IPS-20b (cell line): ENCODE measurements at regions not wholly inside any gene's neighbourhood (a gene's known extent, or its start where the extent isn't known, plus 50 kb on each side); places are given as distances from the start of the nearest gene placed in this dataset.

ENCODE experiments used
- H3K27ac ChIP-seq: one replicate; pipeline ENCODE4 v1.5.1; 2013; ENCODE audit warnings: low read length
- H3K27me3 ChIP-seq: 2 replicates; pipeline ENCODE4 v1.6.1; 2013; ENCODE audit warnings: mild to moderate bottlenecking, low read length, inconsistent platforms; ENCODE audit not compliant: insufficient read depth
- H3K36me3 ChIP-seq: 2 replicates; pipeline ENCODE4 v1.6.1; 2013; ENCODE audit warnings: low read depth, mild to moderate bottlenecking, inconsistent platforms, low read length, moderate library complexity; ENCODE audit not compliant: insufficient read depth
- H3K4me1 ChIP-seq: 2 replicates; pipeline ENCODE4 v1.6.1; 2013; ENCODE audit warnings: mild to moderate bottlenecking, control low read depth, inconsistent platforms, low read length, moderate library complexity; ENCODE audit not compliant: insufficient read depth
- H3K4me3 ChIP-seq: 2 replicates; pipeline ENCODE4 v1.5.1; 2013; ENCODE audit warnings: mild to moderate bottlenecking, low read length, inconsistent platforms
- H3K9ac ChIP-seq: 2 replicates; pipeline ENCODE4 v1.6.1; 2013; ENCODE audit warnings: low read depth, mild to moderate bottlenecking, inconsistent platforms, low read length, moderate library complexity
- H3K9me3 ChIP-seq: 2 replicates; pipeline ENCODE4 v1.6.1; 2013; ENCODE audit warnings: mild to moderate bottlenecking, low read depth, low read length, inconsistent platforms; ENCODE audit not compliant: insufficient read depth

DNA sequence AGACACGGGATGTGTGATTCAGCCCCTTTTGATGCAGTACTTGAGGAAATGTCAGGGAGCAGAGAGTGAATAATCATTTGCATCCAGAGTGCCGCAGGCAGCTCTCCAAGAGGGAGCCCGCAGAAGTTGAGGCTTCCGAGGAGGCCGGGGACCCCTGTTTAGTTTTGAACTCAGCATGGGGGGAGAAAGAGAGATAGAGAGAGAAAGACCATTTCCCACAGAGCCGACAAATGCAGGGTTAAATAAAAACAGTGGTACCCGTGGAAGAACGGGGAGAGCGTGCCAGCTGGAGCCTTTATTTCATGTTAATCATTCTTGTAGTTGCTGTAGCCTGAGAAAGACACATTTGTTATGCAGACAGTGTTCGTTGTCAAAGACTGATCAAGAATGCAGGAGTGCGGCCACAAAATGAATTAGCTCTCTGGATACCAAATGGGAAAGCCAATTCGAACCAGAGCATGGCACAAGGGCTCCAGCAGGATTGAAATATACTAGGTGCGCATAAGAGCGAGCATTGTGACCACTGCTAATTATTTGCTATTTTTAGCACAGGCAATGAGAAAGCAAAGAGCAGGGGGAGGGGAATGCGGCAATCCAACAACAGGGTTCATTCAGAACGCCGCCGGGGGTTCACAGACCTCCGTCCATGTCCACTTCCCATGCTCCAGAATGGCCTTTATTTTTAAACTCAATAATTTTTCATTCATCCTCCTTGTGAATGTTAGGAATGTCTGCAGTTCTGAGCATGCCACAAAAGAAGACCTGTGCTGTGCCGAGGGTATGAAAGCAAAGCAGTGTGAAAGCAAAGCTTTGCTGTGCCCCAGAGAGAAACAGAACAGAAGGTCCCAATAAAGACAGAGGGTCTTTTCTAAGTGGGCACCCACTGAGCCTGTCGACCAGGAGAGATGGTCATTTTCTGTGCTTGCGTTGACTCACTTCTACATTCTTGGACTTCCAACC is 243.9 kb upstream of the VCX3A start:
- no peaks in the 10 kb centered on the region for H3K27me3 ChIP-seq
- no peaks in the 10 kb centered on the region for H3K36me3 ChIP-seq
- peak overlapping the region; percentile 60; the same call in 1 of the 2 replicates for H3K9ac ChIP-seq
- peak overlapping the region; percentile 48 for H3K27ac ChIP-seq
- H3K9me3 ChIP-seq = no peaks in the 10 kb centered on the region
- H3K4me1 ChIP-seq = peaks cover 23% of the 10 kb centered on the region; the same call in 1 of the 2 replicates
- H3K4me3 ChIP-seq = peak overlapping the region; percentile 31; the same call in 1 of the 2 replicates

GRCh38 chrX:6777238-6778002 is 242.5 kb upstream of the VCX3A start:
- Histone ChIP-seq H3K36me3 (no peaks in the 10 kb centered on the region), H3K4me1 (peaks cover 23% of the 10 kb centered on the region; the same call in 1 of the 2 replicates), H3K9ac (peak overlapping the region; percentile 60; the same call in 1 of the 2 replicates), H3K27ac (peak overlapping the region; percentile 48), H3K9me3 (no peaks in the 10 kb centered on the region), H3K27me3 (no peaks in the 10 kb centered on the region), H3K4me3 (no peak overlapping the region)

DNA sequence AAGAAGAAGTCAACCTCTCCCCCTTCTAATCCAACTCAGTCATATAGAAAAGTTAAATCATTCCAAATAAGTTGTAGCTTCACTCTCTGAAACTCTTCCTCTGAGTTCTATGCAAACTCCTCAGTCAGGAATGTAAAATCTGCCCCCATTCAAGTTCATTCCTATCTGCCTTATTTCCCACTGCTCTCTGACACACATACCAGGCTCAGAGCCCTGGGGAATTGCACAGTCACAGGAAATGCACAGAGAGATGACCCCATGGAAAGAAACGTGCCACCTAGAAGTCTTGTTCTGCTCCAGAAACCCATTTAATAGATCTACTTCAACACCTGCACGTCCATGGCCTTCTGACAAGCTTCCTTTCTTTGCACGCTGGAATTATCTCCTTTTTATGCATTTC is 236.0 kb upstream of the VCX3A start:
- Histone ChIP-seq H3K9me3 (no peaks in the 10 kb centered on the region), H3K4me3 (no peak overlapping the region), H3K36me3 (no peaks in the 10 kb centered on the region), H3K4me1 (no peaks in the 10 kb centered on the region), H3K9ac (no peak overlapping the region), H3K27ac (no peak overlapping the region), H3K27me3 (no peaks in the 10 kb centered on the region)

- Histone ChIP-seq H3K4me3 (no peak overlapping the region), H3K4me1 (no peaks in the 10 kb centered on the region), H3K27ac (no peak overlapping the region), H3K27me3 (no peaks in the 10 kb centered on the region), H3K9me3 (no peaks in the 10 kb centered on the region), H3K9ac (no peak overlapping the region), H3K36me3 (no peaks in the 10 kb centered on the region)
Measured at GRCh38 chrX:6768881-6769280, 234.0 kb upstream of the VCX3A start.

GRCh38 chrX:6761251-6761650 is 226.3 kb upstream of the VCX3A start:
- H3K9ac ChIP-seq = no peak overlapping the region
- no peaks in the 10 kb centered on the region for H3K36me3 ChIP-seq
- no peaks in the 10 kb centered on the region for H3K27me3 ChIP-seq
- H3K4me3 ChIP-seq = no peak overlapping the region
- H3K9me3 ChIP-seq = no peaks in the 10 kb centered on the region
- H3K4me1 ChIP-seq = no peaks in the 10 kb centered on the region
- no peak overlapping the region for H3K27ac ChIP-seq

DNA sequence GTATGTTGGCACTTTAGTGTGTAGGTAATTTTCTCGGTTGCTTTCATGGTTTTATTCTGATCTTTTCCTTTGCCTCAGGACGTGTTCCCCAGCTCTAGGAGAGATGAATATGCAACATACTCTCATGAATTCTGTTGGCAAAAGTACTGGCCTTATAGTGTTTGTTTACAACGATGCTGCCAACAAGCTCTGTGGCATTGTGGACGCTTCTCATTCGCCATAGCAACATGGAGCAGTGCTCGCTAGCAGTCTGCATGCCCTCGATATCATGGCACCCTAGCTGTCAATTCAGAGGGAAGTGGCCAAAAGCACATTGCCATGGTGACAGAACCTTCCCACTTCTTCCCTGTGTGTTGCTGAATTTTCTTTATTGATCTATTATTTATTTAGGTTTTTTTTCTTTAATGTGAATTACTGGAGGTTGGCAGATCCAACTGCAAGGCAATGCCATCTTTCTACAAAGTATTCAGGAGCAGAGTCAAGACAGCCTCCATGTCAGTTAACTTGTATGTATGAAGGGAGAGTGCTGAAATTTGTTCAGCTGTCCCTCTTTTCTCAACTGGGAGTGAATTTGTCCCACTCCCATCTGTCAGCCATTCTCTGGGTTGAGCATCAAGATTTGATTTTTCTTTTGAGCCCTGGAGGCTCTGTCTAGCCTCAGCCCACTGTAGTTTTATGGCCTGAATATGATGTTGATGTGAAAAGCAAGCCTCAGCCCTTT is 224.9 kb upstream of the VCX3A start:
- Histone ChIP-seq H3K9ac (no peak overlapping the region), H3K27ac (no peak overlapping the region), H3K27me3 (no peaks in the 10 kb centered on the region), H3K4me1 (no peaks in the 10 kb centered on the region), H3K9me3 (no peaks in the 10 kb centered on the region), H3K36me3 (no peaks in the 10 kb centered on the region), H3K4me3 (no peak overlapping the region)

DNA sequence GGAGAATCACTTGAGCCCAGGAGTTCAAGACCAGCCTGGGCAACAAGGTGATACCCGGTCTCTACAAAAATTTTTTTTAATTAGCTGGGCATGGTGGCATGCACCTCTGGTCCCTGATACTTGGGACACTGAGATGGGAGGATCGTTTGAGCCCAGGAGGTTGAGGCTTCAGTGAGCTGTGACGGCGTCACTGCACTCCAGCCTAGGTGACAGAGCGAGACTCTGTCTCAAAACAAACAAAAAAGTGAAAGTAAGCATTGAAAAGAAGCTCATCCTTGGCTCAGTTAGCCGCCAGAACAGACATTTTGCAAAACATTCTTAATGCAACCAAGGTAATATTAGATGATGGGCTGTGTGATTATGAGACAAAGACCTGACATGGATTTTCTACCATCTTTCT is 223.3 kb upstream of the VCX3A start:
- Histone ChIP-seq H3K9me3 (no peaks in the 10 kb centered on the region), H3K27me3 (no peaks in the 10 kb centered on the region), H3K9ac (no peak overlapping the region), H3K4me1 (no peaks in the 10 kb centered on the region), H3K36me3 (no peaks in the 10 kb centered on the region), H3K4me3 (no peak overlapping the region), H3K27ac (no peak overlapping the region)

- Histone ChIP-seq H3K9ac (no peak overlapping the region), H3K4me1 (no peaks in the 10 kb centered on the region), H3K4me3 (no peak overlapping the region), H3K27me3 (no peaks in the 10 kb centered on the region), H3K27ac (no peak overlapping the region), H3K9me3 (no peaks in the 10 kb centered on the region), H3K36me3 (no peaks in the 10 kb centered on the region)
Measured at GRCh38 chrX:6757631-6758030, 222.7 kb upstream of the VCX3A start.

DNA sequence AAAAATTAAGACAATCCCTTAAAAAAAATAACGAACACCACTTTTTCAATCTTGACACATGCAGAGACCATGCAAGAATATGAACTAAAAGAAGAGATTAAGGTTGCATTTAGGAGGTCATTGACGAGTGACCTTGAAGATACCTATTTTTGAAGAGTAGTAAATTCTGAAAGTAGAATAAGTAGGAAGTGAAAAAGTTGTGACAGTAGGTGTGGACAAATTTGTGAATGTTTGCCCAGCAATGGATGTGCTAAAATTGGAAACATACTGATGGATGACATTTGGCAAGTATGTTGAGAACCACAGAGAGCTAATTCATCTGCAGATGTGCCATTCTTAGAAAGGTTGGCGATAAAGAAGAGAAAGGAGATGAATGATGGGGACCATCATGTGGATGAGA is 213.7 kb upstream of the VCX3A start:
- Histone ChIP-seq H3K27ac (no peak overlapping the region), H3K4me1 (no peaks in the 10 kb centered on the region)

GRCh38 chrX:6738518-6739470 is 203.9 kb upstream of the VCX3A start:
- Histone ChIP-seq H3K4me1 (no peaks in the 10 kb centered on the region), H3K9ac (no peak overlapping the region), H3K4me3 (no peak overlapping the region), H3K36me3 (no peaks in the 10 kb centered on the region), H3K9me3 (no peaks in the 10 kb centered on the region), H3K27ac (no peak overlapping the region), H3K27me3 (no peaks in the 10 kb centered on the region)

More for the DNA sequence above, 213.7 kb upstream of the VCX3A start:
- Histone ChIP-seq H3K9ac (no peak overlapping the region), H3K36me3 (no peaks in the 10 kb centered on the region), H3K9me3 (no peaks in the 10 kb centered on the region), H3K27me3 (no peaks in the 10 kb centered on the region), H3K4me3 (no peak overlapping the region)
